HEK293T (cell line): ENCODE measurements at regions not wholly inside any gene's neighbourhood (a gene's known extent, or its start where the extent isn't known, plus 50 kb on each side); places are given as distances from the start of the nearest gene placed in this dataset.

Experiments used
- ARNT ChIP-seq: fragments of 450-650 bp; IDR thresholded peaks from 2 replicates; pipeline ENCODE4 v1.6.1; 2017; ENCODE audit warnings: mild to moderate bottlenecking
- ELF4 ChIP-seq: fragments of 450-650 bp; IDR thresholded peaks from 2 replicates; pipeline ENCODE4 v1.6.1; 2017; ENCODE audit warnings: antibody characterized with exemption
- FOXA1 ChIP-seq: fragments of 450-650 bp; IDR thresholded peaks from 2 replicates; pipeline ENCODE4 v1.6.1; 2016; ENCODE audit warnings: mild to moderate bottlenecking
- FOXK2 ChIP-seq: fragments of 450-650 bp; IDR thresholded peaks from 2 replicates; pipeline ENCODE4 v1.6.1; 2016; ENCODE audit warnings: mild to moderate bottlenecking
- FOXM1 ChIP-seq: fragments of 450-650 bp; IDR thresholded peaks from 2 replicates; pipeline ENCODE4 v1.6.1; 2017; ENCODE audit warnings: mild to moderate bottlenecking, borderline replicate concordance
- L3MBTL2 ChIP-seq: fragments of 450-650 bp; conservative IDR thresholded peaks from 2 replicates; pipeline ENCODE4 v1.6.1; 2016; ENCODE audit warnings: mild to moderate bottlenecking
- SUZ12 ChIP-seq: fragments of 450-650 bp; IDR thresholded peaks from 2 replicates; pipeline ENCODE4 v1.6.1; 2016; ENCODE audit warnings: mild to moderate bottlenecking

- no peak for TF ChIP-seq FOXK2
- no peak for TF ChIP-seq ELF4
- no peak for TF ChIP-seq FOXM1
- TF ChIP-seq ARNT = no peak
- no peak for TF ChIP-seq SUZ12
- no peak for TF ChIP-seq L3MBTL2
- no peak for TF ChIP-seq FOXA1
Observed at GRCh38 chr3:55247666-55248065, 239.4 kb downstream of the WNT5A start.
